ENCODE measurements at regions not wholly inside any gene's neighbourhood (a gene's known extent, or its start where the extent isn't known, plus 50 kb on each side); places are given as distances from the start of the nearest gene placed in this dataset.

- intact Hi-C loops (cut with micrococcal nuclease): no loop called here
- TF ChIP-seq CTCF (IDR thresholded peaks at IDR 0.05): no peak
- DNase-seq: no peak
- no peak overlapping the region for H2AFZ ChIP-seq (ENCODE audit: insufficient read depth, low read depth, low read length, poor library complexity, severe bottlenecking)
- no peaks in the 10 kb centered on the region for H3K36me3 Mint-ChIP-seq
- H3K4me1 ChIP-seq (ENCODE audit: control insufficient read depth in 1 of 2, insufficient read depth in 2 of 2, low read length in 2 of 2): no peaks in the 10 kb centered on the region
- no peaks in the 10 kb centered on the region for H3K79me2 ChIP-seq (ENCODE audit: insufficient read depth, low read length)
- no peaks in the 10 kb centered on the region for H3K9me3 ChIP-seq (replicated peaks in 1 of 2; ENCODE audit: control insufficient read depth in 1 of 2, insufficient read depth in 1 of 2, low read length in 2 of 2)
- peaks cover 0 to 3% (median 0%) of the 10 kb centered on the region in 7 donors for H3K9me3 Mint-ChIP-seq
- H3K4me3 Mint-ChIP-seq: no peak overlapping the region
- no peak overlapping the region for H3K27ac ChIP-seq (ENCODE audit: low read depth in 1 of 2, low read length in 2 of 2)
- H3K36me3 ChIP-seq (replicated peaks in 1 of 2; ENCODE audit: control insufficient read depth in 1 of 2, insufficient read depth in 2 of 2, low read length in 2 of 2): no peaks in the 10 kb centered on the region
- no peak overlapping the region for H3K4me3 ChIP-seq (replicated peaks in 1 of 3; ENCODE audit: low read depth in 2 of 3, low read length in 3 of 3)
- H3K27me3 Mint-ChIP-seq (ENCODE audit: low read depth in 3 of 3): peaks cover 1 to 5% (median 4%) of the 10 kb centered on the region in 3 donors
- H3K27ac Mint-ChIP-seq: no peak overlapping the region
- WGBS (ENCODE audit: insufficient coverage): 83% methylated on average over 1 of the region's 3 CpGs
- H4K20me1 ChIP-seq (ENCODE audit: insufficient read depth, low read length): no peaks in the 10 kb centered on the region
- no peak overlapping the region for H3K9ac ChIP-seq (ENCODE audit: insufficient read depth, low read length, poor library complexity, severe bottlenecking)
- H3K4me2 ChIP-seq (replicated peaks; ENCODE audit: extremely low read depth, low read length, poor library complexity, severe bottlenecking): no peak overlapping the region
- peaks cover 0 to 2% of the 10 kb centered on the region in 2 donors for H3K27me3 ChIP-seq (ENCODE audit: control insufficient read depth in 2 of 2, insufficient read depth in 2 of 2, low read length in 2 of 2)
- no peaks in the 10 kb centered on the region for H3K4me1 Mint-ChIP-seq
Observed at GRCh38 chr6:1116149-1116548, 195.7 kb upstream of the FOXQ1 start.

- TF ChIP-seq CTCF (IDR thresholded peaks at IDR 0.05): no peak
- intact Hi-C loops (cut with micrococcal nuclease): no loop called here
Observed at GRCh38 chr6:1113916-1114540, 197.9 kb upstream of the FOXQ1 start.

More at GRCh38 chr6:1113916-1114540, 197.9 kb upstream of the FOXQ1 start:
- H3K27me3 ChIP-seq (ENCODE audit: control insufficient read depth in 2 of 2, insufficient read depth in 2 of 2, low read length in 2 of 2): peaks cover 0 to 2% of the 10 kb centered on the region in 2 donors
- no peaks in the 10 kb centered on the region for H4K20me1 ChIP-seq (ENCODE audit: insufficient read depth, low read length)
- DNase-seq: no peak
- no peaks in the 10 kb centered on the region for H3K4me1 Mint-ChIP-seq
- H3K36me3 Mint-ChIP-seq: no peaks in the 10 kb centered on the region
- H3K4me1 ChIP-seq (ENCODE audit: control insufficient read depth in 1 of 2, insufficient read depth in 2 of 2, low read length in 2 of 2): no peaks in the 10 kb centered on the region
- H3K9me3 ChIP-seq (replicated peaks in 1 of 2; ENCODE audit: control insufficient read depth in 1 of 2, insufficient read depth in 1 of 2, low read length in 2 of 2): no peaks in the 10 kb centered on the region
- no peak overlapping the region for H3K9ac ChIP-seq (ENCODE audit: insufficient read depth, low read length, poor library complexity, severe bottlenecking)
- H3K27ac Mint-ChIP-seq: no peak overlapping the region
- no peaks in the 10 kb centered on the region for H3K36me3 ChIP-seq (replicated peaks in 1 of 2; ENCODE audit: control insufficient read depth in 1 of 2, insufficient read depth in 2 of 2, low read length in 2 of 2)
- no peaks in the 10 kb centered on the region for H3K79me2 ChIP-seq (ENCODE audit: insufficient read depth, low read length)
- H3K4me3 Mint-ChIP-seq: no peak overlapping the region
- H3K4me3 ChIP-seq (replicated peaks in 1 of 3; ENCODE audit: low read depth in 2 of 3, low read length in 3 of 3): no peak overlapping the region
- peaks cover 0 to 3% (median 0%) of the 10 kb centered on the region in 7 donors for H3K9me3 Mint-ChIP-seq
- peaks cover 1 to 5% (median 5%) of the 10 kb centered on the region in 3 donors for H3K27me3 Mint-ChIP-seq (ENCODE audit: low read depth in 3 of 3)
- no CpG with 5 or more reads among the region's 7 CpGs for WGBS (ENCODE audit: insufficient coverage)
- no peak overlapping the region for H3K27ac ChIP-seq (ENCODE audit: low read depth in 1 of 2, low read length in 2 of 2)
- no peak overlapping the region for H3K4me2 ChIP-seq (replicated peaks; ENCODE audit: extremely low read depth, low read length, poor library complexity, severe bottlenecking)
- no peak overlapping the region for H2AFZ ChIP-seq (ENCODE audit: insufficient read depth, low read depth, low read length, poor library complexity, severe bottlenecking)
